GM18873 (cell line): ENCODE measurements at regions not wholly inside any gene's neighbourhood (a gene's known extent, or its start where the extent isn't known, plus 50 kb on each side); places are given as distances from the start of the nearest gene placed in this dataset.

ENCODE experiments used
- ATAC-seq: cut with Tn5 transposase; IDR thresholded peaks from one replicate; pipeline ENCODE4 v1.9.1; 2021; ENCODE audit warnings: mild to moderate bottlenecking, moderate library complexity, moderate number of reproducible peaks; ENCODE audit not compliant: unreplicated experiment, low FRiP score

DNA sequence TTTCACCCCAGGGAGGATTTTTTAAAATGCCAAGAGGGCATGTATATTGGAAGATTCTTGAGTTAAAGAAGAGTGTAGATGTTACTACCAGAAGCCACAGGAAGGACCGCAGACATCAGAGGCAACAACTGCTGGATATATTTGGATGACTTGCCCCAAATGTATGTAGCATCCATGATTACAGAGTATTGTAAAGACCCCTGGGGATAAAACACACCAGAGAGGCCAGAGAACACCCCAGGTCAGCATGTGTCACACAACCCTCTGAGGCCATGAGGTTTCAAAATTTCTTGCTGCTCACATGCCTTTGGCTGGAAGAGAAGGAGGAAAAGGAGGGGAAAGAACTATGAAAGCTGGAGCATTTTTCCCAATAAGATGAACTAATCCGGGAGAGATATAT lies 108.0 kb upstream of the LSM8 start:
- no peak for ATAC-seq

DNA sequence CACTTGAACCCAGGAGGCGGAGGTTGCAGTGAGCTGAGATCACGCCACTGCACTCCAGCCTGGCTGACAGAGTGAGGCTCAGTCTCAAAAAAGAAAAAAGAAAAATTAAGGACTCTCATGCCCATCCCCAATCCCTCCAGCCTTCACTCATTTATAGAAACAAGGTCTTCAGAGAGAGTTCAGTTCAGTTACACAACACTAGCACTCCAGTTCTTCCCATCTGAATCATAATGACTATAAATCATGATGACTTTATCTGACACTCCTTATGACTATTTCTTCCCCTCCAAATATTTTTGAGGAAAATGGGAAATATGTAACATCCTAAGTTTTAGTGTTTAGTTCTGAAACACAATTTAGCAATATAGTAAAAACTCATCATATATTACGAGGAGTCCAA lies 107.4 kb upstream of the LSM8 start:
- no peak for ATAC-seq

DNA sequence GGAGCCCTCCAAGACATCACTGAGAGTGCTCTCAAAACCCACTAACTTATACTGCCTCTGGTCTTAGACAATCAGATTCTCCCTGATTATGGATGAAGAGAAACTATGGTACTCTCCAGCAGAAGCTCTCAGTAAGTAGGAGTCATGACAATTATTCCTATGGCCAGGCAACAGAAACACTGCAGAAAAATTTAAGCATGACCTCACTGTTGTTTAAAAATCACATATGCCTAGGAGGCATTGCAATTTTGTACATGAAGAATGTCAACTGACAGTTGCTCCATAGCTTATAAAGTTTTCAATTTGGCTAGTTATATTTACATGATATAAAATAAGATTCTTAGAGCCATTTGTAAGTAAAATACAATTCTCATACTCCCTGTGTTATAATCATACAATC lies 105.9 kb upstream of the LSM8 start:
- no peak for ATAC-seq

DNA sequence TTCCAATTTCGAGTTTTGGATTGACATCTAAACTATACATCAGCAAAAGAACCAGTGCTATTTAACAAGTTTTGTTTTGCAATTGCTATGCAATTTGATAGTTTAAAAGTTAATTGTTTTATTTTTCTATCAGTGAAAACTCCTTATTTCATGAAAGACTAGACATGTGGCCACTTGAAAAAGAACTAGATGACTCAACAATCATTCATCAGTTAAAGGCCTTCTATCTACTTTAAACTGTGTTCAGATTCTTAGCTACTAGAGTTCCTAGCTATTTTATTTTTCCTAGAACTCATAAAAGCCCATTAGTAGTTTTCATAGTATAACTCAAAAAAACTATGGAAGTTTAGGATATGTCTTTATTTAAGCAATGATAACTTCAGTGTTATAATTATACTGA lies 104.6 kb upstream of the LSM8 start:
- no peak for ATAC-seq

DNA sequence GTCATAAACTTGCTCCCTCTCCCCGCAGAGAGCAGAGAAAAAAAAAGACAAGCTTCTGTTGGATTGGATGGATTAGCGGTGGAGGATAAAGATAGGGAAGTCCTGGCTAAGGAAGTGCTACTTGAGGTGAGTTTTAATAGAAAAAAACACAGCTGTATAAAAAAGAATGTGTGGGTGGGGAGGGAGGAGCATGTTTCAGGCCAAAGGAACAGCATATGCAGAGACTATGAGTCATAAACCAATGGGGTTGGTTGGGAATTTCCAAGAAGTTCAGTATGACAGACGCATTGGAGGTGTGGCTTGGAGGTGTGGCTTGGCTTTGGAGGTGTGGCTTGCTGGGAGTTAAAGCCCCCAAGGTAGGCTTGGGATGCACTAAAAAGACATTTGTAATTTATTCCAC lies 103.0 kb upstream of the LSM8 start:
- ATAC-seq, result peak; percentile 97

DNA sequence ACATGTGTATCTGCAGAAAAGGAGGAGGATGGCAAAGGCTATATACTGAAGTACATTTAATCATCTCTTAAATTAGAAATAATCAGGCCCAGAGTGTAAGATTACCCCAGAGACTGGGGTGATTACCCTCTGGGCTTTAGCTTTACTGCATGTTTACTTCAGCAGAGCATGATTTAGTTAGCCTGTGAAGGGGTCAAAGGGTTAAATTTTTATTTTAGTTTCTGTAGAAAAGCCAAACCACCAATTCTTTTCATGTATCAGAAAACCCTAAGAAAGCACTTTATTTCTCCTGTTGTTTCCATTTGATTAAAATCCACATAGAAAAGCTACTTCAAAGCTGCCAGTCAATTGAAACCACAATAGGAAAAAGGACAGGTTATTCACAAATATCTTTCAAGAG lies 101.5 kb upstream of the LSM8 start:
- no peak for ATAC-seq

DNA sequence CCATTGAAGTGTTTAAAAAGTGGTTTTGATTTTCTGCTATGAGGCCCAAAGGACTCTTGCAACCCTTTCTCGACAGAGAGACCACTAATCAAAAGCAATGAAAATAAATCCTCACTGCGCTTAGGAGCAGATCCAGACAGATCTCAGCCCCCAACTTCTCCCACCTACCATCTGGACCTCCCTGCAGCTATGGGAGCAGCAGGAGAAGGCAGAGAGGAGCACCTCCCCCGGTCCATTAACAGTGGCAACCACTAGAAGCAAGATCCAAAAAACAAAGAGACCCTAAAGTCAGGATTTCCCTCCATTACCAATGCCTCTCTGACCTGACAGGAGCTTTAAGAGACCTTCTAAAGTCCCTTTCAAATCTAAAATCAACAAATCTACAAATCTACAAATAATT lies 99.0 kb upstream of the LSM8 start:
- no peak for ATAC-seq

DNA sequence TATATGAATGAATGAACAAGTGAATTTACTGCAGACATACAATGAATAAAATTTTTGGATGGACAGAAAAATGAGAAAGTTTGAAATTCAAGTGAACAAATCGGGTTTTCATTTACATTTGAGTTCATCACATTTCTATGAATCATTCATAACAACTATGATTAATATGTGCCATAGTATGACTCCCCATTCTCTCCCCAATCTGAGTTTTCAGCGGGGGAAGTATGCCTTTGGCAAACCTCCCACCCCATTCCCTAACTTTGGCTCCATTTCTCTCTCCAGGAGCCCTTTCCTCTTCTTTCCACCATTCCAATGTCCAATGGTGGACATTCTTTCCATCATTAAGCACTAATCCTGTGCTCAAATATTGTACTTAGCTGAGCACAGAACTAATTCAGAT lies 96.8 kb upstream of the LSM8 start:
- ATAC-seq, result no peak

DNA sequence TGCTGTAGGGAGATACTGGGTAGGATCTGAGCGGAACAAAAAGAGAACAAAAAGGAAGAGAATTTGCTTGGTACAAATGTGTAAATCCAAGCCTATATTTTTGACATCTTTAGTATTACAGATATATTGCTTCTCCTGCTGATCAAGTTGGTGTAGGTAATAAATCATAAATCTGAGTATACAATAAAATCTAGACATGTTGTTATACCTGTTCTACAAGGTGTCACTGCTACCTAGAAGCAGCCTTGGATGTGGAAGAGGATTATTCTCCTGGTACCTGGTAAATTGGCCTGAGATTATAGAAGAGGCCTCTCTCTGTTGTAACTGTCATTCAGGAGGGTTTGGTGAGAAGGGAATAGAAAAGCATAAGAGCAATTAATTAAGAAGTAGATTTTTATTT lies 89.9 kb upstream of the LSM8 start:
- no peak for ATAC-seq

DNA sequence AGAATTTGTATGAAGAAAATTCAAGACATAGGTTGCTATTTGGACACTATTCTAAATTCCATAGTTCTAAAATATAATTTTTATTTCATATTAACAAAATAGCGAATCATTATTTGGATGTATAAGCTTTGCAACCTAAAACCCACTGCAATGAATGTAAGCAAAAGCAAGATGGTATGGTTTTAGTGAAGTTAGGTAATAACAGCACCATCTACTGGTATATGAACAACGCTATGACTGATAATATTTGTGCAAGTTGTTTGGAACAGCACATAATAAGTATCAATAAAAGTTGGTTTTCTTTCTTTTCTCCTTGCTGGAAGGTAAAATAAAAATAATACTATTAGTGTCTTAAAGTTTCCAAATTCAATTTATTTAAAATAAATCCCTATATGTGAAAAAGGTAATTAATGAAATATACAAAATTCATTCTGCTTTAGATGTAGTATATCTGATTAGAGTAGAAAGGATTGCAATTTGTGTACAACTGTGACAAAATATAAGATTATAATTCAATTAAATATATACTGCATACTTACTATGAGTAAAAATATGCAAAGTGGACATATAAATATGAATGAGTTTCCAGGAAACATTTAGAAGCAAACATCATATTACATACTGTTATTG lies 79.0 kb upstream of the LSM8 start:
- peak; percentile 53 for ATAC-seq

DNA sequence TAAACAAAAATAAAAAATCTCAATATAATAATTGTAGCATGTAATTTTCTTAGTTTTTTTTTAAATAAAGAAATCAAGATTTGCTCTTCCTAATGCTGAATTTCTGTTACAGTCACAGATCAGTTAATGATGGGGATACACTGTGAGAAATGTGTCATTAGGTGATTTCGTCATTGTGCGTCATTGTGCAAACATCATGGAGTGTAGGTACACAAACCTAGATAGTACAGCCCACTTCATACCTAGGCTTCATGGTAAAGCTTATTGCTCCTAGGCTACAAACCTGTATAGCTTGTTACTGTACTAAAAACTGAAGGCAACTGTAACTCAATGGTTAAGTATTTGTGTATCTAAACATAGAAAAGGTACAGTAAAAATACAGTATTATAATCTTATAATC lies 74.4 kb upstream of the LSM8 start:
- no peak for ATAC-seq

DNA sequence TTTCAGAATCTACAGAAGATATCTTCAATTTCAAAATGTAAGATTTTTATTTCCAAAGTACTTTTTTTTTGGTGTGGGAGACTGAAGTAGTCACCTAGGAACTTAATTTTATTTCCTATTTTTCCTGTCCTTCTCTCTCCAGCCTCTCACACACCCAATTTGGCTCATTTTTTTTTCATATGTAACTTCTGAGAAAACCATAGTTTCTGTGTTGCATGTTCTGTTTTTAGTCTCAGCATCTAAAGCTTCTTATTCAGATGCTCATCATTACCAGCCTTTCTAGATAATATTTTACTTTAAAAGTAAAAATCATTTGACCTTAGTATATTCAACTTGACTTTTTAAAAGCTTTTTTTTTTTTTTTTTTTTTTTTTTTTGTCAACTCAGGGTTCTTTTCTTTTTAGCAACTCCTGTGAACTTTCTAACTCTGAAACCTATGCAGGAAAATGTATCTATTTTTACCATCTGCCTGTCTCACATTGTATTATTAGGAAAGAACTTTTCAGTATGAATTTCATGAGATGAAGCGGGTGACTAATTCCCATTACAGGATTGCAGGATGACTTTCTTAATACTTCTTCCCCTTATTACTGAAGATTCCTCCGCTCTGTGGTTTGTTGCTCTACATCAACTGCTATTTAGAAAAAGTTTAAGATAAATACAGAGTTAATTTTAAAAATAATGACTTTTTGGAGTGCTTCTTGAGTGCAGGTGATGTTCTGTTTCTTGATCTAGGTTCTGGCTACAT lies 73.6 kb upstream of the LSM8 start:
- no peak for ATAC-seq

DNA sequence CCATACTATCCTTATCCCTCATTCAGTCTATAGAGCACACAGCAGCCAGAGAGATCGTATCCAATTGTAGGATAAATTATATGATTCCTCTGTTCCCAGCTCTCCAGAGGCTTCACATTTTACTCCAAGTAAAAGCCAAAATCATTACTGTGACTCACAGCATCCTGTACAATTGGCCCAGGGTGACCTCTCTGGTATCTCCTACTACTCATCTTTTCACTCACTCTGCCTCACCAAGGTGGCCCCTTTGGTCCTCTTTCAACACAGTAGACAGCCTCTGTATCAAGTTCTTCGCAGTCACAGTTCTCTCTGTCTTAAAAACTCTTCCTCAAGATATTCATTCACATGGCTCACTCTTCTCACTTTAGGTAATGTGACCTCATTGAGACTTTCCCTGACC lies 72.6 kb upstream of the LSM8 start:
- ATAC-seq, result no peak

DNA sequence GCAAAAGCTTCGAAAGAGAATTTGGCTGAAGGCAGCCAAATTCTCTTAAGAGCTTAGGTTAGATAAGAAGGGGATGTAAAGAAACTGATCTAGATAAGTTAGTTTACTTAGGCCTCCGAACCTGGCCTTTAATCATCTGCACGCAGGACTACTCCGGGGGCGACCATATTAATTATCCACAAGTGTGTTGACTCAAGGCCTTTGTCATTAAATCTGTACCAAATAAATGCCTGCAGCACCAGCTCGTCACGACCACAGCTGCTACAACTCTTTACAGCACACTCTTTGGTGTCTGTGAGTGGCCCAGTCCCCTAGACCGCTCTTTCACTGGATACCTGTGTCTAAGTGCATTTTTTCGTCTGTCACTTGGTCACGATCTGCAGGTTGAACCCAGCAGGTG lies 69.8 kb upstream of the LSM8 start:
- no peak for ATAC-seq

DNA sequence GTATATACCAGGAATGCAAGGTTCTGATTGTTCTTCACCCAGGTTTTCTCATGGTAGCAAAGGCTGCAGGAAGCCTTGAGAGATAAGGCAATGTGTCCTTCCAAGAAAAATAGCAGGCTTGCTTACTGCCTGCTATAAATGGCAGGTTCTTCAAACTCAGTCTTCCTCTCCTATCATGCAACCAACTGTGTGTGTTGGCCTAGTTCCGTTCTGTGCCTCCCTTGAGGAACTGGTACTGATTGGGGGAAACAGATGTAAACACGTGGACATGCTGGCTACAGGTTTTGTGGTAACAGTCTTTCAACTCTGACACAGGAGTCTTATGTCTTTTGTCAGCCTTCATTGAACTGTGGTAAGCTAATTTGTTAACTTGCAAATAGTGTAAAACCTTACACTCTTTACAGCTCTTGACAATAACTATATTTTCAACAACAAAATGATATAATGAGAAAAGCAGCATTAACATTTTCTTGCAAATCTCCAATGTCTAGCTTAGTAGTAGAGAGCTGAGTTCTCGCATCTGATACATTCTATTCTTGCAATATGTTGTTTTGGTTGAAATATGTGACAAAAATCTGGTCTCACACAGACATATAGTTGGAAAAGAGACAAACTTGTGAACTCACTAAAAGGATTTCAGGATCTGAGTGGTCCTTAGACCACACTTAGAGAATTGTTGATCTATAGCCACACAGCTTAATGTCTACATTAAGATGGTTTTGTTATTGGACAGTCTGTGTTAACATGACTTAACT lies 54.7 kb upstream of the LSM8 start:
- no peak for ATAC-seq

DNA sequence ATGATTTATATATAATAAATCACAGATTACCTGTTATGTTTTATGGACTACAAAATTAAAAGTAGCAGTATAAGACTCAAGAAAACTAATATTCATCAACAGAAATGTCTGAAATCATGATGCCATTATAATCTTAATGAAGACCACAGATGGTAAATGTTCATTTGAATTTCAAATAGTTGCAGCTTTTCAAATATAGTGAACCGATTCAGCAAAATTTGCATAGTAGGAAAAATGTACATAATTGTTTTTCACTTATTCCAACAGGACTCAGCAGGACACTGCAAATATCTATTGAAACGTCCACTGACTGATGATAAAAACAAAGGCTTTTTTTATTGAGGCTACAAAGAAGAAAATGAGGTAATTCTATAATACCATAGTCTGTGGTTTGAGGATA lies 51.2 kb upstream of the LSM8 start:
- no peak for ATAC-seq
